Skin epidermis (tissue), 12 donors: ENCODE measurements at regions not wholly inside any gene's neighbourhood (a gene's known extent, or its start where the extent isn't known, plus 50 kb on each side); places are given as distances from the start of the nearest gene placed in this dataset.
A peak's percentile ranks its signal among the peaks of the same experiment; 100 is the strongest.

ENCODE experiments used
- H3K27ac ChIP-seq, 21 experiments: fragments of 200-600 bp; sonication (generic) in 11 of 21; one replicate each; pipeline ENCODE4 v1.5.0; 2020; ENCODE audit warnings: mild to moderate bottlenecking in 3 of 21, inconsistent platforms in 2 of 21, moderate library complexity in 2 of 21
- H3K4me3 ChIP-seq, 7 experiments: fragments of 200-600 bp; sonication (generic) in 2 of 7; one replicate each; pipeline ENCODE4 v1.5.0; 2020; ENCODE audit warnings: inconsistent platforms in 2 of 7, mild to moderate bottlenecking in 2 of 7, moderate library complexity in 1 of 7

- no peak overlapping the region for H3K27ac ChIP-seq
- no peak overlapping the region for H3K4me3 ChIP-seq
Observed at GRCh38 chr4:138899999-138900398, 115.6 kb upstream of the NOCT start.

GRCh38 chr4:138898282-138898681, 117.3 kb upstream of the NOCT start:
- no peak overlapping the region for H3K4me3 ChIP-seq
- H3K27ac ChIP-seq, result no peak overlapping the region

DNA sequence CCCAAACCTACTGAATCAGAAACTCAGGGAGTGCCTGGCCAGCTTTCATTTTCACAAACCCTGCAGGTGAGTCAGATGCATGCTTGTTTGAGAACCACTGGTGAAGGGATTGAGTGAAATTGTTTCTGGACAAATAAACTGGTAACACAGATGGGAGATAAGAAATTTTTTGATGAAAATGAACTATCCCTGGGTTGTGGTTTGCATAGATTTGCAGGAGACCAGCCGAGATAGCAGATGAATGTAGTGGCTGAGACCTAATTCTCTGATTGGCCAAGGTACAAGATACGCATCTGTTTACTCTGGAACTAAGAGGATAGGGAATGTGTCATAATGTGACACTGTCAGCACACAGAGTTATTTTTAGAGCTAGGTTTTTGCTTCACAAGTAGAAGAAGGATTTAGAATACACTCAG, 117.8 kb upstream of the NOCT start:
- no peak overlapping the region for H3K27ac ChIP-seq
- no peak overlapping the region for H3K4me3 ChIP-seq

DNA sequence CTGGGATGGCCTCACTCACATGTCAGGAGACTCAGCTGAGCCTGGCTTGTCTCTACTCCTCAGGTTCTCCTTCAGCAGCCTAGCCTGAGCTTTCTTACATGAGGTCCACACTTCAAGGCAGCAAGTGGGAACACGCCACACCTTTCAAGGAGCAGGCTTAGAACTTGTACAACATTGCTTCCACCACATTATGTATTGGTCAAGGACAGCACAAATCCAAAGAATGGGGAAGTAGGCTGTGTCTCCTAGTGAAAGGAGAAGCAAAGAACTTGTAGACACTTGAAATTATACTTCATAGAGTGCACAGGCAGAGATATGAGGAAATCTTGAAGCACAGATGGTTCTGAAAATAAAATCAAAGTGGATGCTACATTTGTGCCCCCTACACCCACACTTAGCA, 120.9 kb upstream of the NOCT start:
- no peak overlapping the region for H3K4me3 ChIP-seq
- no peak overlapping the region for H3K27ac ChIP-seq

- H3K4me3 ChIP-seq, result no peak overlapping the region
- H3K27ac ChIP-seq, result no peak overlapping the region
Observed at GRCh38 chr4:138894011-138894410, 121.6 kb upstream of the NOCT start.

- no peak overlapping the region for H3K4me3 ChIP-seq
- no peak overlapping the region for H3K27ac ChIP-seq
Observed at GRCh38 chr4:138892483-138893407, 122.8 kb upstream of the NOCT start.

GRCh38 chr4:138891631-138892031, 124.0 kb upstream of the NOCT start:
- no peak overlapping the region for H3K27ac ChIP-seq
- H3K4me3 ChIP-seq, result no peak overlapping the region

DNA sequence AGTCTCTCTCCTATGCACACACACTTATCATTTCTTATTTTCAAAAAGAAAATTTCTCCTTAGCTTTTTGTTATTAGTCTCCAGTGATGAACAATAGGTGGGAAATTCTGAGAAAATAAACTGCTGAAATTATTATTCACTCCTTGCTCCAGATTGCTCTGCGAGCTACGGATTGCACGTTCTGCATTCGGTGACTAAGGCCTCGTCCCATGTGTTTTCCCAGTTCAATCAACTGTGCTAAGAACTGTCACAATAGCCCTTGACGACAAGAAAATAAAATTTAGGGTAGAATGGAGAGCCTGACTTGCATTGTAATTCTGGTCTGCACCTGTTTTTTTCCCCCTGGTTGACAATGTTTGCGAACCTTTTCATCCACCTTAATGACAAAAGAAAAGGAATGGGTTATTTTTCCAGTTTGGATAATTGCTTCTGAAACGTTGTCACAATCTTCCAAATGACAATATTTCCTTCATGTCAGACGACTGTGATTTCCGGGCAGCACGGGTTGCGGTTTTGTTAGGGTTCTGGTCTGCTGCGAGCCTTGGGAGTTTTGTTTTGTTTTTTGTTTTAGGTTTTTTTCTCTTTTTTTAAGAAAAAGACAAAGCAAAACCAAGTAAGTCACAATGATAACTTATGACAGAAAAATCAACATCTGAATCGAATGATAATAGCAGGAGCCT, 124.5 kb upstream of the NOCT start:
- H3K27ac ChIP-seq, result no peak overlapping the region

GRCh38 chr4:138889216-138889615, 126.4 kb upstream of the NOCT start:
- H3K27ac ChIP-seq, result no peak overlapping the region
- no peak overlapping the region for H3K4me3 ChIP-seq

More for the DNA sequence above, 124.5 kb upstream of the NOCT start:
- H3K4me3 ChIP-seq, result no peak overlapping the region

GRCh38 chr4:138887741-138888140, 127.8 kb upstream of the NOCT start:
- no peak overlapping the region for H3K27ac ChIP-seq
- H3K4me3 ChIP-seq, result no peak overlapping the region

GRCh38 chr4:138887341-138887740, 128.2 kb upstream of the NOCT start:
- no peak overlapping the region for H3K4me3 ChIP-seq

DNA sequence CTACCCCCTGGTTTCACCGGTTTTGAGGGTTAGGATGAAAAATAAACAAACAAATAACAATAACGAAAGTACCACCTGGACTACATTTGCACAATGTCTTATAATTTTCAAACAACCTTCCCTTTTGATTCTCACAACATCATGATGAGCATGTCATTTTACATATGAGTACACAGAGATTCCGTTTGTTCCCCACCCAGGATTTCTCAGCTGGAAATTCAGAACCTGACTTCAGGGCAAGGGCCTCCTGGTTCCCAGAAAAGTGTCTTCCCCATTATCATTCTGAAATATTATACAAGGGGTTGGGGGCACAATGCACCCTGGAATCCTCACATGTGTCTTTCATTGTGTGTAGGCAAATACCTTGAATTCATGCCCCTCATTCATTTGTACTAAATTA, 135.8 kb upstream of the NOCT start:
- no peak overlapping the region for H3K27ac ChIP-seq

More at GRCh38 chr4:138887341-138887740, 128.2 kb upstream of the NOCT start:
- no peak overlapping the region for H3K27ac ChIP-seq

GRCh38 chr4:138875891-138876608, 139.5 kb upstream of the NOCT start:
- peak overlapping the region in 2 of 21 experiments; percentile 17 to 42 for H3K27ac ChIP-seq
- no peak overlapping the region for H3K4me3 ChIP-seq

More for the DNA sequence above, 135.8 kb upstream of the NOCT start:
- no peak overlapping the region for H3K4me3 ChIP-seq

DNA sequence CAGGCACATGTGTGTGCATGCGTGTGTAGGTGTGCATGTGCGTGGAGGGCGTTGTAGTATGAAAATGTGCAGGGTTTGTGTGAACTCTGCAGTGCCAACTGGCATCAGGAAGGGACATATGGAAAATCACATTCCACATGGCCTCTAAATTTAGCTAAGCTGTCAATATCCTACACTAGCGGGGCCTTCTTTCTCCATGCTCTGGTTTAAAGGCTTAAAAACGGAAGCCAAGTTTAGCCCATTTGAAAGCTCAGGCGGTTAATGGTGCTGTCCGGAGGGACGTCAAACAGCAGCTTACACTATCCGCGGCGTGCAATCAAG, 144.1 kb upstream of the NOCT start:
- H3K4me3 ChIP-seq, result no peak overlapping the region
- H3K27ac ChIP-seq, result no peak overlapping the region

DNA sequence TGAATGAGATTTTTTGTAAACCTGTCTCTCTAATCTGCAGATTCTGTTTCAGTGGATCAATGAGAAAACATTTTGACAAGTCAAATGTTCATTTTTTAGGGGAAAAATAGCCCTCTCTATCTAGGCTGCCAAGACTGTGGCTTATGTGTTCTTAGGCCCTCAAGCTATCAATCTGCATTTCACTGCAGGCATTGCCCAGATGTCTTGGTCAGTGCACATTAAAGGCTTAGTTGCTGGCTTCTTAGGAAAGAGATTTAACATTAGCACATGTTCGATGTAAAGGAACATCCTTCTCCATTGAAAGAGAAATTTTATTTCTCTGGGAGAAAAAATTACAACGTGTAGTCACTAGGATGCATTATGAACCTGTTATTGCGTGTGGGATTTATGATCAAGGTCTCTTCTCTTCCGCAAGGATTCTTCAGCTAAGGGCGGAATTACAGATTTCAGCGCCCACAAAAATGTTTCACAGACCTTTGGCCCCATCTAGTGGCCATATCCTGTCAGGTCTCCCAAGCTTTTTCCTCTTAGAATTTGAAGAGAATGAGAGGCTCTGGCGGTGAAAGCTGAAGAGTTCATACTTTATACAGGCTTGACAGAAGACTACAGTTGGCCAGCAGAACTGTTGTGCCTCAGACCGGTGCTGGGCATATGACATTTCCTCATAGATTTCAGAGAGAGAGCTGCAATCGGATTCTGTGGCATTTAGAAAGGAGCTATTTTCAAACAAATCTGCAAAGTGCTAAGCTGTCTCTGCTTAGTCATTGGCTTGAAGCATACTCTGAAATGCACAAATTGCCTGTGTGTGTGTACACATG, 144.6 kb upstream of the NOCT start:
- no peak overlapping the region for H3K4me3 ChIP-seq
- no peak overlapping the region for H3K27ac ChIP-seq

GRCh38 chr4:138869631-138870030, 145.9 kb upstream of the NOCT start:
- H3K4me3 ChIP-seq, result no peak overlapping the region
- H3K27ac ChIP-seq, result no peak overlapping the region

GRCh38 chr4:138869165-138869564, 146.4 kb upstream of the NOCT start:
- Histone ChIP-seq H3K27ac (no peak overlapping the region), H3K4me3 (no peak overlapping the region)

DNA sequence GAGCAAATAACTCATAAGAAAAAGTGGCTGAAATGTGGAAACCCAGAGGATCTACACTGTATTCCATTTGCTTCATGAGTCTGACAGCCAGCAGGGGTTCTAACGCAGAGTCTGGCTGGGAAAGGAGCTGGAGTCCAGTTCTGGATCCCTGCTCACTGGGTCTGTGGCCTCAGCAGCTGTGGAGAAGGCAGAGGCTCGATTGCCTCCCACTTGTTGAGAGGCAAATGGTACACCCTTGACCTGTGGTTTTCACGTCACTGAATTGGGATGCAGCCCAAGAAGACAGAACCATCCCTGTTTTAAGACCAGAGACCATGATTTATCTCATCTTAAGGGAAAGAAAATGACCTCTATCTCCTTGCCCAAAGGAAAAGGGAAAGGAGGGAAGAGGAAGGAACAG, 147.0 kb upstream of the NOCT start:
- H3K4me3 ChIP-seq, result no peak overlapping the region
- H3K27ac ChIP-seq, result no peak overlapping the region

DNA sequence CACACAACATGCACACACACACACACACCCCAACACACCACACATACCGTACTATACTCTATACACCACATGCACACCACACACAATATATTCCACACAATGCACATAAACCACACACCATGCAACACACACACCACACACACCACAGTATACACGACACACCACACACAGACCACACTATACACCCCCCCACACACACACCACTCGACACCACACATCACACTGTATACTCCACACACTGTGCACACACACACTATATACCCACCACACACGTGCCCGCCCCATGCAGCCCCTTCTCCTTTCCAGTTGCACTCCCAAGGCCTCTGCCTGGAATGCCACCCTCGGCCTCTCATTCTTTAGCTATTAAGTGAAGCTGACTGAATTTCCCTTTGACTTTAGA, 148.2 kb upstream of the NOCT start:
- Histone ChIP-seq H3K27ac (no peak overlapping the region), H3K4me3 (no peak overlapping the region)

DNA sequence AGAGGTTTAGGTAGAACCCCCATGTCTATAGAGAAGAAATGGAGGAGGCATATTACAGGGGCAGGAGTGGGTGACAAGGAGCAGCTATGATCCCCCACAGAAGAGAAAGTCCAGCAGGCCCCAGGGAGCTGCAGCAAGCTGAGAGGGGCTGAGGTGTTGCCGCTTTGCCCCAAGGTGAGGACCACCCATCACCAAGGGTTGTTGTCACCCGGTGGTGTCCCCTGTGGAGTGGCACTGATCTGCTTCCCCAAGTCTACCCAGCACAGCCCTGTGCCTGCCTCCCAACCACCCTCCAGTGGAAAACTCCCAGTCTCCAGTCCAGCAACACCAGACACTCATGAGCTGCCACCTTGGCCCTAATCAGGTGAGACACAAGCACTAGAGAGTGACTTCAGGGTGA, 149.3 kb upstream of the NOCT start:
- Histone ChIP-seq H3K27ac (no peak overlapping the region), H3K4me3 (no peak overlapping the region)
